ENCODE measurements at regions not wholly inside any gene's neighbourhood (a gene's known extent, or its start where the extent isn't known, plus 50 kb on each side); places are given as distances from the start of the nearest gene placed in this dataset.

- Histone ChIP-seq H3K9me3 (peaks cover 0 to 3% of the 10 kb centered on the region in 2 donors), H3K4me1 (no peaks in the 10 kb centered on the region), H3K4me3 (no peak overlapping the region), H3K36me3 (no peaks in the 10 kb centered on the region), H3K27me3 (no peaks in the 10 kb centered on the region), H3K27ac (no peak overlapping the region)
- DNase-seq (ENCODE audit: low spot score in 2 of 2) = no peak
- TF ChIP-seq POLR2A (IDR thresholded peaks at IDR 0.05) = no peak
- TF ChIP-seq, protein P1, sequence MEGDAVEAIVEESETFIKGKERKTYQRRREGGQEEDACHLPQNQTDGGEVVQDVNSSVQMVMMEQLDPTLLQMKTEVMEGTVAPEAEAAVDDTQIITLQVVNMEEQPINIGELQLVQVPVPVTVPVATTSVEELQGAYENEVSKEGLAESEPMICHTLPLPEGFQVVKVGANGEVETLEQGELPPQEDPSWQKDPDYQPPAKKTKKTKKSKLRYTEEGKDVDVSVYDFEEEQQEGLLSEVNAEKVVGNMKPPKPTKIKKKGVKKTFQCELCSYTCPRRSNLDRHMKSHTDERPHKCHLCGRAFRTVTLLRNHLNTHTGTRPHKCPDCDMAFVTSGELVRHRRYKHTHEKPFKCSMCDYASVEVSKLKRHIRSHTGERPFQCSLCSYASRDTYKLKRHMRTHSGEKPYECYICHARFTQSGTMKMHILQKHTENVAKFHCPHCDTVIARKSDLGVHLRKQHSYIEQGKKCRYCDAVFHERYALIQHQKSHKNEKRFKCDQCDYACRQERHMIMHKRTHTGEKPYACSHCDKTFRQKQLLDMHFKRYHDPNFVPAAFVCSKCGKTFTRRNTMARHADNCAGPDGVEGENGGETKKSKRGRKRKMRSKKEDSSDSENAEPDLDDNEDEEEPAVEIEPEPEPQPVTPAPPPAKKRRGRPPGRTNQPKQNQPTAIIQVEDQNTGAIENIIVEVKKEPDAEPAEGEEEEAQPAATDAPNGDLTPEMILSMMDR (IDR thresholded peaks at IDR 0.05) = no peak
- TF ChIP-seq POLR2AphosphoS5 (IDR thresholded peaks at IDR 0.05) = no peak
- intact Hi-C loops (cut with DNase I; ENCODE audit: low total_unique reads) = no loop called here
These were observed 1598.8 kb downstream of the PCDH7 start for GRCh38 chr4:32318926-32319325.

- Histone ChIP-seq H3K9me3 (peaks cover 0 to 3% of the 10 kb centered on the region in 2 donors), H3K4me3 (no peak overlapping the region), H3K27me3 (no peaks in the 10 kb centered on the region), H3K36me3 (no peaks in the 10 kb centered on the region), H3K27ac (no peak overlapping the region), H3K4me1 (no peaks in the 10 kb centered on the region)
- TF ChIP-seq POLR2A (IDR thresholded peaks at IDR 0.05) (no peak), POLR2AphosphoS5 (IDR thresholded peaks at IDR 0.05) (no peak)
- TF ChIP-seq, protein P1 (IDR thresholded peaks at IDR 0.05) = no peak
- no peak for DNase-seq (ENCODE audit: low spot score in 2 of 2)
- intact Hi-C loops (cut with DNase I; ENCODE audit: low total_unique reads) = no loop called here
These were observed 1601.3 kb downstream of the PCDH7 start for GRCh38 chr4:32321421-32321820.

DNA sequence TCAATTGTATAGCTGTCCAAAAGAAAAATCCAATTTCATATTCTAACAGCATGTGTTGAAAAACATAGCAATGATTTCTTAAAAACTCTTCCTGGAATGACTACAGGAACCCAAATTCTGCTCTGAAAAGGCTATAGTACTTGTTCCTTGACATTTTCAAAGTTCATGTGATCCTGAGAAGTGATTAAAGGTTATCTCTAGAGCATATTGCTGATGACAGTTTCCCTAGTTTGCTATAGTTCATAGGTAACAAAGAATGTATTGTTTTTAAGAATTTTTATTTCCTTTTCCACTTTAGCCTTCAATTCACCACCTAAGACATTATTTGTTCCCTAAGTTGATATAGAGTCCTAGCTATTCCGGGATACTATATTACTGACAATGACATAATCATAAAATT is 1614.6 kb downstream of the PCDH7 start:
- intact Hi-C loops (cut with DNase I; ENCODE audit: low total_unique reads) = no loop called here
- TF ChIP-seq, protein P1 (IDR thresholded peaks at IDR 0.05) = no peak
- TF ChIP-seq POLR2AphosphoS5 (IDR thresholded peaks at IDR 0.05) = no peak
- TF ChIP-seq POLR2A (IDR thresholded peaks at IDR 0.05) = no peak
- H3K9me3 ChIP-seq = no peaks in the 10 kb centered on the region
- H3K4me1 ChIP-seq = no peaks in the 10 kb centered on the region
- H3K27ac ChIP-seq = no peak overlapping the region
- no peak for DNase-seq (ENCODE audit: low spot score in 2 of 2)
- H3K27me3 ChIP-seq = no peaks in the 10 kb centered on the region
- no peak overlapping the region for H3K4me3 ChIP-seq
- no peaks in the 10 kb centered on the region for H3K36me3 ChIP-seq

GRCh38 chr4:32337403-32337802 is 1617.2 kb downstream of the PCDH7 start:
- Histone ChIP-seq H3K9me3 (no peaks in the 10 kb centered on the region), H3K27ac (no peak overlapping the region), H3K27me3 (no peaks in the 10 kb centered on the region), H3K36me3 (no peaks in the 10 kb centered on the region), H3K4me1 (no peaks in the 10 kb centered on the region), H3K4me3 (no peak overlapping the region)
- TF ChIP-seq, protein P1 (IDR thresholded peaks at IDR 0.05) = no peak
- TF ChIP-seq POLR2AphosphoS5 (IDR thresholded peaks at IDR 0.05) (no peak), POLR2A (IDR thresholded peaks at IDR 0.05) (no peak)
- DNase-seq (ENCODE audit: low spot score in 2 of 2) = no peak
- intact Hi-C loops (cut with DNase I; ENCODE audit: low total_unique reads) = no loop called here

DNA sequence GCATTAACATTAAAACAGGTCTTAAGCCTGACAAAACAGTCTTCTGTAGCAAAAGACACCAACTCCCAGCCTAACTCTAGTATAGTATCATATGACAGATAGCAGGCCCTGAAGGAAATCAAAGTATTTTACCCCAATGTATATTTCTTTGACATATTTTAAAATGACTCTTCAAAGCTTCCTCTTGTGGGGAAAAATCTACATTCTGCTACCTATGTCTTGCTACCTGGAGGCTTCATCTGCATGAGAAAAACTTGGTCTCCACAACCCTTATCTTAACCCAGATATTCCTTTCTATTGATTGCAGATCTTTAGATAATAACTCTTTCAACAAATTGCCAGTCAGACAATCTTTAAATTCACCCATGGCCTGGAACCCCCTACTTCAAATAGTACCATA is 1620.4 kb downstream of the PCDH7 start:
- TF ChIP-seq POLR2AphosphoS5 (IDR thresholded peaks at IDR 0.05) (no peak), POLR2A (IDR thresholded peaks at IDR 0.05) (no peak)
- TF ChIP-seq, protein P1 (IDR thresholded peaks at IDR 0.05) = no peak
- Histone ChIP-seq H3K4me3 (no peak overlapping the region), H3K9me3 (no peaks in the 10 kb centered on the region), H3K27me3 (no peaks in the 10 kb centered on the region), H3K4me1 (no peaks in the 10 kb centered on the region), H3K36me3 (no peaks in the 10 kb centered on the region), H3K27ac (no peak overlapping the region)
- intact Hi-C loops (cut with DNase I; ENCODE audit: low total_unique reads) = no loop called here
- no peak for DNase-seq (ENCODE audit: low spot score in 2 of 2)
